Body of pancreas (tissue), 4 donors: ENCODE measurements at regions not wholly inside any gene's neighbourhood (a gene's known extent, or its start where the extent isn't known, plus 50 kb on each side); places are given as distances from the start of the nearest gene placed in this dataset.

ENCODE experiments used
- POLR2A ChIP-seq, 3 donors: fragments of 450-650 bp; IDR thresholded peaks; one replicate each; pipeline ENCODE4 v1.6.1; 2016; ENCODE audit warnings: antibody characterized with exemption in 3 of 3, mild to moderate bottlenecking in 2 of 3
- TF ChIP-seq, protein P1 (sequence below), 7 experiments: fragments of 450-650 bp in 4 of 7; fragments of 200-600 bp in 3 of 7; sonication (generic) in 3 of 7; IDR thresholded peaks; one replicate each; pipeline ENCODE4 v1.5.1; 2016 to 2019; ENCODE audit warnings: antibody characterized with exemption in 7 of 7

DNA sequence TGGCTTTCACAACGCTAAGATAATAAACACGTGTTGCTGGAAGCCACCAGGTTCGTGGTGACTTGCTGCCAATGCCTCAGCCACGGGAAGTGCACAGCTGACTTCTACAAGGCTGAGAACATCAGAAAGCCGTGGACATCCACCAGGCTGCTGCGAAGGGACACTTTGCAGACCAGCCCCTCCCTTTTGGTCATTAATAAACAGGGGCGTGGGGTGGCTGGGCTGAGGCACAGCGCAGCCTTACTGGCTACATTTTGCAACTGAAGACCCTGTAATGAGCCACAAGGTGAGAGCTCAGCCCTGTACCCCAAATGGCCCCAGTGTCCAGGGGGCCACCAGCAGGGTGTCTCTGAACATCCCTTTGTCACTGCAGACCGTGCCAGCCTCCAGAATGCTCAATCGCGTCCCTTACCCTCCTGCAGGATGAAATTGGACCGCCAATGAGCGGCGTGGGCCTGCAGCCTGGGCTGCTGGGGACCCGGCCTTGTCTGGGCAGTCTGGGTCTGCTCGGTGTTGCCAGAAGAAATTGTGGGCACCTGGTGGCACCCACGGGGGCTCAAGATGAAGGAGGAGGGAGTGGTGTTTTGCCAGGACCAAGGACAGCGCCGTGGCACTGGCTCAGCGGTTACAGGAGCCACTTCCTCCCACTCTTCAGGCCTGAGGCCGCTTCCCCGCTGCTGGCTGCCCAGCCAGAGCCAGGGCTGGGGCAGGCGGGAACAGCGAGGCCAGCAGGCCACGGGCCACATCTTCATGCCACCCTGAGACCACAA is 181.9 kb downstream of the CTTN start:
- TF ChIP-seq, protein P1, sequence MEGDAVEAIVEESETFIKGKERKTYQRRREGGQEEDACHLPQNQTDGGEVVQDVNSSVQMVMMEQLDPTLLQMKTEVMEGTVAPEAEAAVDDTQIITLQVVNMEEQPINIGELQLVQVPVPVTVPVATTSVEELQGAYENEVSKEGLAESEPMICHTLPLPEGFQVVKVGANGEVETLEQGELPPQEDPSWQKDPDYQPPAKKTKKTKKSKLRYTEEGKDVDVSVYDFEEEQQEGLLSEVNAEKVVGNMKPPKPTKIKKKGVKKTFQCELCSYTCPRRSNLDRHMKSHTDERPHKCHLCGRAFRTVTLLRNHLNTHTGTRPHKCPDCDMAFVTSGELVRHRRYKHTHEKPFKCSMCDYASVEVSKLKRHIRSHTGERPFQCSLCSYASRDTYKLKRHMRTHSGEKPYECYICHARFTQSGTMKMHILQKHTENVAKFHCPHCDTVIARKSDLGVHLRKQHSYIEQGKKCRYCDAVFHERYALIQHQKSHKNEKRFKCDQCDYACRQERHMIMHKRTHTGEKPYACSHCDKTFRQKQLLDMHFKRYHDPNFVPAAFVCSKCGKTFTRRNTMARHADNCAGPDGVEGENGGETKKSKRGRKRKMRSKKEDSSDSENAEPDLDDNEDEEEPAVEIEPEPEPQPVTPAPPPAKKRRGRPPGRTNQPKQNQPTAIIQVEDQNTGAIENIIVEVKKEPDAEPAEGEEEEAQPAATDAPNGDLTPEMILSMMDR (IDR thresholded peaks at IDR 0.05), result no peak
- no peak for TF ChIP-seq POLR2A (IDR thresholded peaks at IDR 0.05)
